H1 (cell line): ENCODE measurements at regions not wholly inside any gene's neighbourhood (a gene's known extent, or its start where the extent isn't known, plus 50 kb on each side); places are given as distances from the start of the nearest gene placed in this dataset.

ENCODE experiments used
- ATF2 ChIP-seq: IDR thresholded peaks from 2 replicates; pipeline ENCODE4 v1.6.1; 2012; ENCODE audit warnings: low read length, inconsistent platforms
- EP300 ChIP-seq, 2 experiments: IDR thresholded peaks; 1 replicate in 1 of 2; 2 replicates in 1 of 2; pipeline ENCODE4 v1.6.1; 2011 to 2012; ENCODE audit warnings: low read depth in 2 of 2, low read length in 2 of 2, mild to moderate bottlenecking in 2 of 2, borderline replicate concordance in 1 of 2, inconsistent platforms in 1 of 2, moderate library complexity in 1 of 2

GRCh38 chr3:34150992-34151391, 352.6 kb downstream of the PDCD6IP start (continued):
- TF ChIP-seq ATF2 (no peak), EP300 (IDR thresholded peaks at IDR 0.05; ENCODE audit: borderline replicate concordance in 1 of 2, low read depth in 2 of 2, low read length in 2 of 2) (no peak)
